Fibroblast of the aortic adventitia (primary cell): ENCODE measurements at regions not wholly inside any gene's neighbourhood (a gene's known extent, or its start where the extent isn't known, plus 50 kb on each side); places are given as distances from the start of the nearest gene placed in this dataset.

Source experiments
- DNase-seq: peaks from one replicate; pipeline ENCODE4 v3.0.0-alpha.2; 2010; ENCODE audit warnings: low read depth
- H3K4me3 ChIP-seq: 2 replicates; pipeline ENCODE4 v1.5.1; 2011; ENCODE audit warnings: low read depth, mild to moderate bottlenecking, control low read depth, low read length, moderate library complexity
- TF ChIP-seq, protein P1 (sequence below): IDR thresholded peaks from 2 replicates; pipeline ENCODE4 v1.5.1; 2011; ENCODE audit warnings: mild to moderate bottlenecking, low read length, control low read depth, inconsistent platforms; ENCODE audit not compliant: insufficient read depth

DNA sequence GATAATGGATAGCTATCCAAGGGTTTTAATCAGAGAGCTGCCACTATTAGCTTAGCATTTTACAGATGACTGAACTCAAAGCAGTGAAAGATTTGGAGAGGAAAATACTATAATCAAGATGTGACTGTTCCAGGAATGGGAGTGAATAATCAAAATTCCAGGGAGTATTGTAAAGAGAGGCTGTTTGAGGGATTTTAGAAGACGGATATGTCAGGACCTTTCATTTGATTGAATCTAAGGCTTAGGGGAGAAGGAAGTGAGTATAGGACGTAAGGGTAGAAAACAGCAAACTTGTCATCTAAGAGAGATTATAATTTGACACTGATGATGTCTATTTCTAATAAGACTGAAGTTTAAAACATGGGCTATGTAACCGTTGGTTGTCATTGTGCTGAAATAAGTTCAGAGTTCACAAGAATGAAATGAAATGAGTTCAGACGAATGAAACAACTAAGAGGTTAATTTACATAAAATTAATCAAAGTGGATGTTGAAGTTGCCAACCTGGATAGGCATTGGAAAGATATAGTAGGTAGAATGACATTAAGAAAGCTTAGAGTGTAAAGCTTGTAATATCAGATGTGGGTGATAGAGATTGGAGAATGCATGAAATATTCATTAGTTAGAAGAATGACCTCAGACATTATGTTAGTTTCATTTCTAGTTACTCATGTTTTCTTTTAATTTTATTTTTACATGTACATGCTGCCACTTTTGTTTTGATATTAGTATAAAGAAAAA, 842.8 kb downstream of the SI start:
- DNase-seq, result no peak
- TF ChIP-seq, protein P1, sequence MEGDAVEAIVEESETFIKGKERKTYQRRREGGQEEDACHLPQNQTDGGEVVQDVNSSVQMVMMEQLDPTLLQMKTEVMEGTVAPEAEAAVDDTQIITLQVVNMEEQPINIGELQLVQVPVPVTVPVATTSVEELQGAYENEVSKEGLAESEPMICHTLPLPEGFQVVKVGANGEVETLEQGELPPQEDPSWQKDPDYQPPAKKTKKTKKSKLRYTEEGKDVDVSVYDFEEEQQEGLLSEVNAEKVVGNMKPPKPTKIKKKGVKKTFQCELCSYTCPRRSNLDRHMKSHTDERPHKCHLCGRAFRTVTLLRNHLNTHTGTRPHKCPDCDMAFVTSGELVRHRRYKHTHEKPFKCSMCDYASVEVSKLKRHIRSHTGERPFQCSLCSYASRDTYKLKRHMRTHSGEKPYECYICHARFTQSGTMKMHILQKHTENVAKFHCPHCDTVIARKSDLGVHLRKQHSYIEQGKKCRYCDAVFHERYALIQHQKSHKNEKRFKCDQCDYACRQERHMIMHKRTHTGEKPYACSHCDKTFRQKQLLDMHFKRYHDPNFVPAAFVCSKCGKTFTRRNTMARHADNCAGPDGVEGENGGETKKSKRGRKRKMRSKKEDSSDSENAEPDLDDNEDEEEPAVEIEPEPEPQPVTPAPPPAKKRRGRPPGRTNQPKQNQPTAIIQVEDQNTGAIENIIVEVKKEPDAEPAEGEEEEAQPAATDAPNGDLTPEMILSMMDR, result no peak
- H3K4me3 ChIP-seq, result no peak overlapping the region

DNA sequence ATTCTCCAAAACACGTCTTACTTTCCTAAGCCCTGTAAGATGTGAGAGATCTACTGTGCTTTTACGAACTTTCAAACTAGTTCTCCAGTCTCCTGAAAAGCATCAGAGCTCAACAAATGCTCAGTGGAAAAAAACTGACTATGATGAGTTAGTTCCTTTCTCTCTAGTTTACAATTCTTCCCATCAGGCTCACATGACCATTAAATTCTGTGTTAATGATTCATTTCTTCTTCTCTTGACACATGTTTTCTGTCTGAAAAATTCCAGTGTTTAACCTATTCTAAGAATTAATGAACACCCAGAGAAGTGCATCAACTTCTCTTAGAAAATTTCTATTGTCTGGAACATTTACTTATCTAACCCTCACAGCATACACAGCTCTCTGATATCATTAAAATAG, 844.3 kb downstream of the SI start:
- TF ChIP-seq, protein P1, result no peak
- no peak for DNase-seq
- H3K4me3 ChIP-seq, result no peak overlapping the region

DNA sequence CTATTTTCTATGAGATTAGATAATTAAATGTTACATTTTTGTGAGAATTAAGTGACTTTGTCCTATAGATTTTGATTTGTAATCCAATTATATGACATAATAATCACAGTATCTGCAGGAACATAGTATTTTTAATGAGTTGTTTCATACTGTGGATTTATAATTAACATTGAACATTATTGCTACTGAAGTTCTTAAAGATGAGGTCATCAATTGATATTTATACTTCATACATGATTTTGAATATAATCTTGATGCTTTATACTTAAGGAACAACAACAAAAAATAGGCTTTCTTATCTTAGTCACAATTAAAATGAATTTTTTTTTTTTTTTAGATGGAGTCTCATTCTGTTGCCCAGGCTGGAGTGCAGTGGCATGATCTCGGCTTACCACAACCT, 846.6 kb downstream of the SI start:
- no peak for DNase-seq
- TF ChIP-seq, protein P1, result no peak
- no peak overlapping the region for H3K4me3 ChIP-seq

DNA sequence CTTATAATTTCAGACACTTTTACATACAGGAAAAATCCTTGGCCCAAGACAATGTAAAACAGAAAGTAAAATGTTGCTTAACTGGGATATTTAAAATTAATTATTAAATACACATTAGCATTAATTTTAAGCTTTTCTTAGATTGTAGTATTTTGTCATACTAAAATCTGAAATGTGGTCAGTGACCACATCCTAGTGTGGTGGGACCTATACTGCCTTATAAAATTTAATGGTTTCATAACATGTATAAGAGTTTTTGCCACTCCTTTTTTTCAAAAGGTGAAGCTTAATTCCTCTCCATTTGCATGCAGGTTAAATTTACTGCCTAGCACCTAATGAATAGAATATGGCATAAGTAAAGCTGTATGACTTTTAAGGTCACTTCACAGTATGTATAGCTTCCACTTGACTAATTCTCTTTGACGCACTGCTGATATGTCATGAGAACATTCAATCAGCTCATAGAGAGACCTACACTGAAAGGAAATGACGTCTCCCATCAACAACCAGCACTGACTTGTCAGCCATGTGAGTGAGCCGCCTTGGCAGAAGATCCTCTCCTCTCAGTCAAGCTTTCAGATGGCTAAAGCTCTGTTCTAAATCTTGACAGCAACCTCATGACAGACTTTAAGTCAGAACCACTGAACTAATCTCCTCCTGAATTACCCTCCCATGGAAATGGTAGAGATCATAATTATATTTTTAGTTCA, 847.8 kb downstream of the SI start:
- no peak for DNase-seq
- TF ChIP-seq, protein P1, result no peak

DNA sequence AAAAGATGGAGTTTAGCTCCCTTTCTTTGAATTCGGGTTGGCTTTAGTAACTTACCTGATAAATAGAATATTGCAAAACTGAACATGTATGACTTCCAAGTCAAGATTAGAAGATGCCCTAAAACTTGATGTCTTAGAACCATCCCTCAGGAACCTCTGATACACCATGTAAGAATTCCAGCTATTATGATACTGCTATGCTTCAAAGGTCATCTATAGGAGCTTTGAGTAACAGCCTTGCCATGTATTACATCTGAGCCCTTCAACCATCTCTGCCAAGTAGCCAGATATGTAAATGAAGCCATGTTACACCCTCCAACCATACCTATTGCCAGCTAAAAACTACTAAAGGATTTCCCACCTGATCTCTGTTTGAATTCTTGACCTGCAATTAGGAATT, 854.2 kb downstream of the SI start:
- no peak overlapping the region for H3K4me3 ChIP-seq
- TF ChIP-seq, protein P1, result no peak
- DNase-seq, result no peak

More for the DNA sequence above, 847.8 kb downstream of the SI start:
- no peak overlapping the region for H3K4me3 ChIP-seq

DNA sequence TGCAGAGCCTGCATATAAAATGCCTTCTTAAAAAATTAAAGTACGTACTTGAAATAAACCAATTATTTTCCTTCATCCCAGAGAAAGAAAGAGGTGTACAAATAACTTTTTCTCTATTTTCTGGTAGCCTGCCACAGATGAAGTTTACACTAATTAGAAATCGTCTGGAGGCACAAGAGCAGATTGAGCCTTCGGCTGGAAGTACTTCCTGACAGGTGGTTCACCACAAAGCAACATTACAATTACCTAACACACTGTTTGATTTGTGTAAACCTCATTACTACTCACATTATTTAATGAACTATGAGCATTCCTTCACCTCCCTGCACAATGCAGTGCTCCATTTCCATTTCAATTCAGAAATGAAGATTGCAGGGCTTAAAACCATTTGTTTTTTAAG, 856.1 kb downstream of the SI start:
- H3K4me3 ChIP-seq, result no peak overlapping the region
- no peak for DNase-seq
- TF ChIP-seq, protein P1, result no peak
